CD4-positive, alpha-beta T cell treated with Interleukin-2 at 100 ng/mL for 4 hours (primary cell): ENCODE measurements at regions not wholly inside any gene's neighbourhood (a gene's known extent, or its start where the extent isn't known, plus 50 kb on each side); places are given as distances from the start of the nearest gene placed in this dataset.

Source experiments
- DNase-seq: peaks from one replicate; pipeline ENCODE4 v3.0.0-alpha.2; 2020; ENCODE audit warnings: low spot score

DNA sequence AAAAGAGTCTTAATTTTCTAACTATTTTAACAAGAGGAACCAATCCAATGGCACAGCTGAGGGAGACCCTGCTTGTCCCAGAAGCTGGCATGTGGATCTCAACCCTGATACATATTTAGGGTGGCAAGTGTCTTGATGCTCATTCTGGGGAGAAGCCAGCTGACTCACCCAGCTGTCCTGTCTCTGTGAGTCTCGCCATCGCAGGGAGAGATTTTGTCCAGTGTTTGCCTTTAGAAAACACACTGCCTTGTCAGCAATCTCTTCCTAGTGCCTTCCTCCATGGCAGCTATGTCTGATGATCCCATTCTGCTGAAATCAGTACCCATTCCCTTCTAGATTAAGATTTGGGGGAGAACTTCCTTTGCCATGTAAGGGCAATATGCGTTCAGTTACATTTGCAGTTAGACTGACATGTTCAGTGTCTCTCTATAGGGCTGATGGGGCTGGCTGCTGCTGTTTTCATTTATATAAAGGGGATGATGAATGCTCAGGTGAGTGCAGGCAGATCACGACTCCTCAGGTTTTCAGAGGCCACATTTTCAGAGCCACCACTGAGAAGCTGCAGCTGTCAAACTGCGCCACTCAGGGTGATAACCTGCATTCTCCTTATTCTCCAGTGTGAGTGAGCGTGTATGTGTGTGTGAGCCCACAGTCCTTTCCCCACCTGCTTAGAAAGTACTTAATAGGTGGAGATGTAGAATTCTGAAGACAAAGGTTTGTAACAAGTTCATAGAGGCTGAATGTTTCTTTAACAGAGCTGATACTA is 217.0 kb downstream of the GAS1 start:
- no peak for DNase-seq

DNA sequence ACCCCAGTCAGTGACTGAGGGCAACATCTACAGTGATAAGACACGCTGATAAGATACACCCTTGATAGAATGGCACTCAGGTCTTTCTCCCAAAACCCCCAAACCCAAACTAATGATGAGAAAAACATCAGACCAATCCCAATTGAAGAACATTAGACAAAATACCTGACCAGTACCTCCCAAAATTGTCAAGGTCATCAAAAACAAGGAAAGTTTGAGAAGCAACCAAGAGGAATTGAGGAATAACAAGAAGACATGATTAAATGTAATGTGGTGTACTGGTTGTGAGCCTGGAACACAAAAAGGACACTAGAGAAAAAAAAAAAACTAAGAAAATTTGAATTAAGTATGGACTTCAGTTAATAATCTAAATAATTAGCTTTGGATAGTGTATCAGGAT is 222.8 kb downstream of the GAS1 start:
- no peak for DNase-seq

DNA sequence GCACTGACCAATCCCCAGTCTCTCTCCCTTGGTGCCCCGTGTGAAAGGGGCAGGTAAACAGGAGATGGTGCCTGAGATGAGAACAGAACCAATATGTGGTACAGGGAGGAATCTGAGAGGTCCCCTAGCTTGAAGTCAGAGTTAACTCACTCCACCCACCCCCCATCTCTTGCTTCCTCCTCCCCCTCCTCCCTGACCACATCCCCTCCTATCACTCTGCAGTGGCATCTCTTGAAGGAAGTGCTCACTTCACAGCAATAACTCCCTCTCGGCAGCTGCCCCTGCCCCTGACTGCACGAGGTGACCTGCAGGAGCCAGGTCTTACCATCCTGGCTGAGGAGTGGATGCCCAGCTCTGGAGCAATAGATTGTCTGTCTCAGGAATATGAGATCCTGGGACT is 224.0 kb downstream of the GAS1 start:
- no peak for DNase-seq

DNA sequence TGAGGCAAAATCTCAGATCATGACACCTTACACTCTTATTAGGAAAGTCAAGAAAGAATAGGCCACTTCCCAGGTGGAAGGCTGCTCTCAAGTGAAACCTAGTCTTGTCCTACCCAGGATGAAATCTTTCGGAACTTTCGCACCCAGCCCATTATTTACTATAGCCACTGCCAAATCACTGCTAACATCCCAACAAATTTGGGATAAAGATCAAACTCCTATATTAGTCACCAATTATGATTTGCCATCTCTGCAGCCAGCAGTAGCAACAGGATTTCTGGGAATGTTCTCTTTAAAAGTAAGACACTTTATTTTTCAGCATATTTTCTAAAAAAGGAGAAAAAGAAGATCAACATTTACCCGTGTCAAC is 224.6 kb downstream of the GAS1 start:
- DNase-seq: no peak

DNA sequence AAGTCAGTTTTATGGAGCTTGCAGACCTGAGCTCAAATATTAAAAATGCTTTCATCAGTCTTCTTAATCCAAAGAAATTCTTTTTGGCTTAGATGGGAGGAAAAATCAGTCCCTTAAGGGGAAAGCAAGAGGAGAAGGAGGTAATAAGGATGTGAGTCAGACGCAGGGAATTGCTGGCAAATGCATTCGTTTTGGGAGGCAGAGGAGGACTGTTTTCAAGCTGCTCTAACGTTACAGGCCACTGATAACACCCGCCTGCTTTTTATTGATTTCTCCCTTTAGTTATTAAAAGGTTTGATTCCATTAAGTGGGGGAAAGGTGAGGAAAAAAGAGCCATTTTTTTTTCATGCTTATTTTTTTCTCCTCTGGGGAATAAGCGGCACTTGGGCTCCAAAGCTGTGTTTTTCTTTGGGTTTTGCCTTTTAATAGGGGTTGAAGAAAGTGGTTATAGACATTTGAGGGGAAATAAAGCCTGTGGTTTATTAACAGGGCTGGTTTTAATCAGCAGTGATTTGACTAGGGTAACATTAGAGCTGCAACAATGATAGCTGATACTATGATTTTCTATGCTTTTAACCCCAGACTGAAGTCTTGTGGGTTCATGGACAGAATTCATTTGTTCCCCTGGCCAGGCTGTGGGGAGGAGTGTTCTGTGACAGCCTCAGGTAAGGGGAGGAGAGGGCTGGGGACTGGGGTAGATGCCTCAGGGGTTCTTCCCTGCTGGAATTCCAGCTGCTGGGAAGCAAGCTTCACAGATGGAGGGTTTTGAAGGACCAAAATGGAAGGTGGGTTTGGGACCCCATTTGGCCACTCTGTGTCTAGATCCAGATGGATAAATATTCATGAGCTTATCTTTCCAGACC is 225.2 kb downstream of the GAS1 start:
- DNase-seq: no peak

DNA sequence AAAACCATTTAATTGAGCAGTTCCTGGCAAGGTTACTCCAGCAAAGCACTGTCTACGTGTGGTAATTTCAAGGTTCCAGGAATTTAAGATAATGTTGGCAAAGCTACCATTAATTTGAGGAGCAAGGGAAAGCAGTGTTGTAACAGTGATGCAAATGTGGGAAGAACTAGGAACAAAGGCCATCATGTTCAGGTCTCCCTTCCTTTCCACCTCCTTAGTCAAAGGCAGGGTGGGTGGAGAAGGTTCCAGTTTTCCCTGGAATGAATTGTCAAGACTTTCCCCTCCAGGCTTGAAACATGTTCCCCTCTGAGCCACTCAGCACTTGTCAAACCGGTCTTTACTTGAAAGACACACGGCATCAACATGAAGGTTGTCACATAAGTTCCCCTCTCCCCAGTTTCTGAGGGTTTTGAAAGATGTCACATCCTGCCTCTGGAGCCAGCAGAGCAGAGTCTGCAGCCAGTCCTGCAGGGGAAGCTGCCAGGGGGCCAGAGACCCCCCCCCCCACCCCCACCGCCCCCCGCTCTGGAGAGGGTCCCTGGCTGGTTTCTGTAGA is 226.0 kb downstream of the GAS1 start:
- DNase-seq: no peak

DNA sequence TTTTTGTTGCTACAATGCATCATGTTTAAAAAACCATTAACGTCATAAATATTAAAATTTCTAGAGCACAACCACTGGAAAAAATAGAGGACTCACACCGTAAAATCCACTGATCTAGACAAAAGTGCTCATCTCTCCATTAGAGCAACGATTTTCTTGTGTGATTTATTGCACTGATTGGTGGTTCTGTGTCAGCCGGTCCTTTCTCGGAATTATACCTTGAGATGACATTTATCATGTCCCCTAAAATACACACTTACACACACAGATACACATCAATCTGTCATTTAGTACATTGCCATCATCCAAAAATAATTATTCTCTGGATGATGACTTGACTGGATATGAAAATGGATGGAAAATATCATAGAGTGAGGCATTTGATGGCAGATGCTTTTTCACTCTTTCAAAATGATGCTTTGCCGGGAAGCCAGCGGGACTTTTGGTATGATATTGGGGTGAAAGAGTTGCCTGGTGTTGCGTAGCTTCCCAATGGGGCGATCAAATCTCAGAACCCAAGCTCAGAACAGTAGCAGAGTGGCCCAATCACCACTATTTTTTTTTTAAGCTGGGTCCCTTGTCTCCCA is 226.6 kb downstream of the GAS1 start:
- no peak for DNase-seq

DNA sequence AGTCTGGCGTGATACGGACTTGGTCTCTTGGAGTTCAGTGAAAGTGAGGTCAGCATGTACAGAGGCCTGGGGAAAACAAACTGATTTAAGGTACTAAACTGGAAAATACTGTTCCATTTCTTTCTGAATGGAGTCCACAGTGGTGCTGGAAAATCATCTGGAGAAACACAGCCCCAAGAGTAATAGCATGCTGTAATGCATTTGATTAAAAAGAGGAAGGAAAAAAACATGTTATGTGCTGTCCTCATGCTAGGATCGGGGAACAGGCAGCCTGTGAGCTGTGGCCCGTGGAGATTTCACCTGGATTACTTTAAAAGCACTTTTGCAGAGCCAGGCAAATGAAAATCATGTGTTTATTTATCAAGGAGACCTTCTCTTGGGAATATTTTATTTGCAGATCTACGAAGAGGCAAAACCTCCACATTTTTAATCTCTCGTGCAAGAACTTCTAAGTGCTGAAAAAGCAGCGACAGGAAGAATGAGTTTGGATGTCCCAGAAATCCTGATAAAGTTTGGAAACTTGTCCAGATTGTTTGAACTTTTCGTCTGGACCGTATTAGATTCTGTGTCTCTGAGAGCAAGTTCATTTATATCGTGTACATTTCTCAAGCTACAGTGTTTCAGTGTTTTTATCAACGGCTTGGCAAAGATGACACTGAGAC is 228.8 kb downstream of the GAS1 start:
- DNase-seq: no peak

DNA sequence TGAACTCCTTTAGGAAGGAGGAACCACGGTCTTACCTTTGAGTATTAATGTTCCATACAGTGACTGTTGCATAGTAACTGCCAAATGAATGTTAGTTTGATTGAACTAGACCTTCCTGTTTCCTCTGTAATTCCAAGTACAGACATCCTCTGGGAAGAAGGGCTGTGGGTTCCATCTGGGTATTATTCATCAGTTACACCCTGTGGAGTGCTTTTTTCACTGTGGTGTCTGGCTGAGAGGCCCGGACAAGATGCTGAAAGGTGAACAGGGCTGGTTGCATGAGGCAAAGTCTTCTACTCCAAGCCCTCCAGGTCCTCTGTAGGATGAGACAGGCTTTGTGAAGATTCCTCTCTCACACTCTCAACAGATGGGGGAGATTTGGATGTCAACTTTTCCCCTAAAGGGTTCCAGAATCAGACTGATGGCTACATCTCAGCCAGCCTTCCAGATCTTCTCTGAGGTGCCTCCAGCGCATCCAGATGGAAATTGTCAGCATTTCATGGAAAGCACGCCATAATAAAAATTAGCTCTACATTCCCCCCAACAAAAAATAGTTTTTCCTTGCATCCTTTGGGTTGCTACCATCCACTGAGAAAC is 230.9 kb downstream of the GAS1 start:
- no peak for DNase-seq

DNA sequence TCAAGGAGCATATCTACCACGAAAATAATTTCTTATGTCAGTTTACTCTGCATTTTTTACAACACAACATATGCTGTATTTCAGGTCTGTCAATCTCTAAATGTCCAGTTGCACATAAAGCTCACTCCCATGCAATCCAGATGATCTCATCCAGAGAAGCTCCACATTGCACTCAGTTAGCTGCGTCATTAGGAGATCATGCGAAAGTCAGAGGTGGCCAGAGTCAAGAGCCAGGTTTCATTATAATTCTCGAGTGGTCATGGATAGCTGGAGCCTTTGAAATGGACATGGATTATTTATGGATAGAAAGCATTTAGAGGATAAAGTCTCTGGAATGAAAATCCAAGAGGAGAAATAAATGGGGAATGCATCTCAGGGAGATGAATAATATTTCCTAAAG is 232.3 kb downstream of the GAS1 start:
- no peak for DNase-seq

DNA sequence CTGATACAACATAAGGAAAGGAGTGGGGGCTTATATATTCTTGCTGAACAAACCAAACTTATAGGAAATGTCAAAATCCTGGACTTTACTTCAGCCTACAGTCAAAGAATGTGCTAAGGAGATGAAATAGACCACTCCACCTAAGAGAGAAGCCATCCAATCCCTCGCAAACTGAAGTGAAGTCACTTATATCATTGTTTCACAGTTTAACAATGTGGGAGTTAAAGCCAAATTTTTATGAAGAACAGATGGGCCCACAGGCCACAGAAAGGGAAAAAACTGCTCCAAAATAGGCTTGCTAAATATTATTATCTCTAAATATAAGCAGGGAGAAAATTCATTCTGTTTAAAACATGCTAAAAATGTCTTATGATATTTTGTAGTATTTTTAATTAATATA is 233.3 kb downstream of the GAS1 start:
- no peak for DNase-seq

DNA sequence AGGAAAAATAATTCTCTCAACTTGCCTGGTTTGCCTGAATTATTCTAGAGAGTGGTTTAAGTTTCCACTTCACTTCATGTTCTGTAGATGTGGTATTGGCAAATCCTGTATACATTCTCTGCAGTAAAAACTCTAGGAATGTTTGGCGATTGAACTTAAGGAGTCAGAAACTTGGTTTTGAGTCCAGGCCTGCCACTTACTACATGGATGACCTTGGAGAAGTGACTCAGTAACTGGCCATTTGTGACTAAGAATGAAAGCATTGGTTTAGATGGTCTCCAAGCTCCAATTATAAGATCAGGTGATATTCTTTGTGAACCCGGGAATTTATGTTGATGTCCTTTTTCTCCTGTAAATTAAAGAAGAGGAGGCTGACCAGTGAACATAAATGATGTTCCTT is 233.8 kb downstream of the GAS1 start:
- DNase-seq: no peak

DNA sequence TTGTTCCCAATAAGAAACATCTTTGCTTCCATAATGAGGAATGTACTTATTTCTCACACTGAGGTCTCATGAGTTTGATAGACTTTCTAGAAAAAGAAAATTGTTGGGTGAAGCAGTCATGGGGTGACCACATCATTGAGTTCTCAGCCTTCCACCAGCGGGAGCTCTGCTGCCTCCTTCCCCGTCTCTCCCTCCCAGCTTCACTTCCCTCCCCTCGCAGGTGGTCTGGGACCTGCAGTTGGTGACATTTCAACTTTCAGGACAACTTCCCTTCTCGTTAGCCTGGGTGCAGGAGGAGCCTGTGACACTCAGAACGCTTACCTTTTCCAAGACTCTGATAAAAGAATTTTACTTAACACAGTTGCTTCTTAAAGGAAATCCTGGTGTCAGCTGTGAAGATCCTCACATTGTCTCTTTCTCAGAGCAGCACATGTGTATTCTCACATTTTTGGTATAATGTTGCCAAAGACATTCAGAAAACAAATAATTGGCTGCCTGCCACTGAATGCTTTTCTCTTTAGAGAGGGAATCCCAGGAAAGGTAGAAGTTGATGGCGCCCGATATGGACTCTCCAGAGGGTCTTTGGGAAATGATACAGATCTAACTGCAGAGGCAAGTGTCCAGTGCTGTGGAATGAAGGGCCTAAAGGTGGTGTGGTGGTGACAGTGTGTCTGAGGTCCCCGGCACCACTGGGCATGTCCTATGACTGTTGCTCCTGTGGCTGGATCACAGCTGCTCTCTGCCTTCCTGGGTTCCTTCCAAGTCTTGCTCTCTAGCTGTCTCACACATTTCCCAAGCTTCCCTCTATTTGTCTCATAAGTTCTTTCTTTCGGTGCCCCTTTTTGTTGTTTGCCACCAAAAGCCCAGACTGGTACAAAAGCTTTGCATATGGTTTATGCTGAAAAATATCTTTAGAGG is 238.1 kb downstream of the GAS1 start:
- no peak for DNase-seq

DNA sequence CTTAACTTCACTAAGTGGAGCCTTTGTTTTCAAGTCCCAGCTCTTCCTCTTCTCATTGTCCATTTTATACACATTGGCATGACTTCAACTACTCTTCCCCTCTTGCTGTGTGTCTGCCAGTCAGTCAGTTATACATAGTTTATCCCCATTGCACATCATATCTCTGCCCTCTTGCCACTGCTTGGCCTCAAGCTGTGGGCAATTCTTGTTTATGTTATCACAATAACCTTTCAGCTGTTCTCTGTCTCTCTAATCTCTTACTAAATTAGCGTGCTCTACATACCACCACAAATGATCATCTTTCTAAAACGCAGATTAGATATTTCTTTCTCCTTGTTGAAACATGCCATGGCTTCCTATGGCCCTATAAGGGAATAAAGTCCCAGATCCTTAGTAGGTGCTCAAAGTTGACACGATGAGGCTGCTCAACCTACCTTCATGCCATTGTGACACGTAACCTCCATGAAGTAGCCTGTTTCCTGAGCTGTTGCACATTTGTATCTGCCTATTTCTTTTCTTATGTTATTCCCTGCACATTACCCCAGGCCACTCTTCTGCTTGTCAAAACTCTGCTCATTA is 239.3 kb downstream of the GAS1 start:
- no peak for DNase-seq

DNA sequence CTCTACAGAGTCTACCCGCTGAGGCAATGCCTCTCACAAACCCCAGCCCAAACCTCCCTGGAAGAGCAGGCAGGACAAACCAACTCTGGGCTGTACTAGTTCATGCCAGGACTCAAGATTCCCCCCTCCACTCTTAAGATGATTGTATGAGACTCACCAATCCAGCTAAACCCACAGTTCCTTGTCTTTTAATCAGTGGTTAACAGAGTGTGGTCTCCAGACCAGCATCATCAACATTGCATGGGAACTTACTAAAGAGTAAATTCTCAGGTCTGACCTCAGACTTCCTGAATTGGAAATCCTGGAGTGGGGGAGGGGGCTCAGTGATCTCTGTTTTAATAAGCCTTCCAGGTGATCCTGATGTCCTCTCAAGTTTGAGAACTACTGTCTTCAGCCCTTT is 240.9 kb downstream of the GAS1 start:
- DNase-seq: no peak

DNA sequence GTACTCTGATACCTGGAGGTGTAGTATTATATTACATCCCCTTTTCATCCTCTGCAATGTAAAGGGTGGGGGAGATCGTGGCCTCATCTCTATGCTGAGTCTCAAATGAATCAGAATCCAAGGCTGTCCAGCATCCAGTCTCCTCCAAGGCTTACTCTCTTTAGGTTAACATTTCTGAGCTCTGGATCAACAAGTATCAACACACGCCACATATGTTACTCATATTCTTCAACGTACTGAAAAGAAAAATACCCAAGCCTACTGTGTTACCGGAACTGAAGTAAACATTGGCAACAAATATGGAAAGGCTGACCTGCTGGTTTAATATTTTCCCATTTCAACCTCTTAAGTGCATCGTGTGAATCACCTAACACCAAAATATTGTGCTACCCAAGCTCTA is 241.8 kb downstream of the GAS1 start:
- DNase-seq: no peak

DNA sequence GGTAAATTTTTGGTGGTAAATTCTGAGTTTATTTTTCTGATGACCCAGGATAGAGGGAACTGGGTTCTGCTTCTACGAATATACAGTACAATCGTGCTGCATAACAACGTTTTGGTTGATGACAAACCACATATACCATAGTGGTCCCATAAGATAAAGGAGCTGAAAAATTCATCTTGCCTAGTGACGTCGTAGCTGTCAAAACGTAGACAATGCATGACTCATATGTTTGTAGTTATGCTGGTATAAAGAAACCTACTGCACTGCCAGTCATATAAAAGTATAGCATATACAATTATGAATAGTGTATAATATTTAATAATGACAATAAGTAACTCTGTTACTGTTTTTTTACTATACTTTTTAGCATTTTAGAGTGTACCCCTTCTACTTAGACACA is 244.0 kb downstream of the GAS1 start:
- DNase-seq: no peak

DNA sequence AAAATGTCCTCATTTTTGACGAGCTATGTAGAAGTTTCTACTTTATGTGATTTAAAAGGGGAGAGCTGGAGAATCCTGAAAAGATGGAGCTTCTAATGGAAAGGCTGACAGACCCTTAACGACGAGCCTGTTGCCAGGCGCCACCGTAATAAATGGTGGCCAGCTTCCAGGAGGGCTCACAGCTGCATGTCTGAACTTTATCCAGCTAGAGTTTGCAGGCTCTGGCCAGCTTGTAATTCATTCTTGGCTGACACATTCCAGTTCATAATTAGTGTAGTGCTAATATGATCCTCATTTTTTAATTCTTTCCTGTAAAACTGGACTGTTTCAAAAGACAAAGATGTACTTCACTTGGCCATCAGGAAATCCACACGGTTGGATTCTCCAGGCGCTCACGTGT is 246.7 kb downstream of the GAS1 start:
- no peak for DNase-seq

DNA sequence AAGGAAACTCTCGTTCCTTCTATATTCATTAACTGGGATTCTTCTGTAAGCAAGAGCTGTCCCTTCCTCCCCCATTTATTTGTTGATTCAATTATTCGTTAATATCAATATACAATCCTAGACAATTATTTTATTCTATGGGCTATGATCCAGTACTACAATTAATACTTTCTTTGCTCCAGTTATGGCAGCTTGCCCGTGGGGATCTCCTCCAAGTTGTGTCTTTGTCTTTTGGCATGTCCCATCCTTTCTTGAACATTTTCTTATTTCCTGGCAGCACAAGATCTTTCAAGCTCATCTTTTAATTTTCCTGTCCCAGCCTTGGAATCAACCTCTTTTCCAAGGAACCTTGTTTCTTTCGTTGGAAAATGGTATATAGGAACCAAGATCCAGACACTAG is 249.3 kb downstream of the GAS1 start:
- no peak for DNase-seq

DNA sequence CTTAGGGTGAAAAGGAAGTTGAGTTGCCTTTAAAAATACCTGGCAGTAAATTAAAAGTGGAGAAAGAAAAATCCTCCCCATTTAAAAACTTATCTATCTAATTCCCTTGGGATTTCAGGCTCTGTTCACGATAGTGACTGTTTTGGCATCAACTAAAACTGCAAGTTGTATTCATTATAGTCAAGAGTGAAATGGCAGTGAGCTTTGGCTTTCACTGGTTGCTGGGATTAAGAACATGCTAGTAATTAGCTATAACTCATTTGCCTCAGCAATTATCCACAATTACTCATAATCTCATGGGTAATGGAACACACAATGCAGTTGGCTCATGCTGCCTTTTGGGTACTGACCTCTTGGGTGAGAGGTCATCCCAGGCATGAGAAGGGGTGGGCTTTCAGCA is 250.1 kb downstream of the GAS1 start:
- DNase-seq: no peak
